ENCODE measurements at regions not wholly inside any gene's neighbourhood (a gene's known extent, or its start where the extent isn't known, plus 50 kb on each side); places are given as distances from the start of the nearest gene placed in this dataset.

GRCh38 chr3:137062250-137062649 lies 104.5 kb downstream of the IL20RB start:
- no peak for TF ChIP-seq POLR2AphosphoS5 (IDR thresholded peaks at IDR 0.05; ENCODE audit: borderline replicate concordance, low read depth, low read length)
- TF ChIP-seq EZH2 (IDR thresholded peaks at IDR 0.05): no peak
- no peak for TF ChIP-seq FOXP2 (optimal IDR thresholded peaks at IDR 0.05; ENCODE audit: control extremely low read depth, extremely low read length, insufficient read depth)
